ENCODE measurements at regions not wholly inside any gene's neighbourhood (a gene's known extent, or its start where the extent isn't known, plus 50 kb on each side); places are given as distances from the start of the nearest gene placed in this dataset.

- TF ChIP-seq NRF1 (IDR thresholded peaks at IDR 0.05; ENCODE audit: low read depth, low read length) (no peak), POLR2A (IDR thresholded peaks at IDR 0.05; ENCODE audit: control extremely low read depth in 1 of 2, low read depth in 2 of 2, low read length in 2 of 2) (no peak), SP1 (IDR thresholded peaks at IDR 0.05; ENCODE audit: low read depth, low read length) (no peak), FOSL1 (IDR thresholded peaks at IDR 0.05; ENCODE audit: insufficient read depth, low read depth, low read length) (no peak), JUN (IDR thresholded peaks at IDR 0.05; ENCODE audit: low read depth, low read length) (no peak), JUND (IDR thresholded peaks at IDR 0.05; ENCODE audit: low read length) (no peak), CTCF (IDR thresholded peaks at IDR 0.05; ENCODE audit: control extremely low read depth in 1 of 3, insufficient read depth in 1 of 3, low read depth in 1 of 3, low read length in 3 of 3) (no peak), YY1 (IDR thresholded peaks at IDR 0.05; ENCODE audit: low read depth, low read length) (no peak), ZNF274 (IDR thresholded peaks at IDR 0.05; ENCODE audit: borderline replicate concordance, extremely low read depth, low read length) (no peak), POLR2AphosphoS5 (IDR thresholded peaks at IDR 0.05; ENCODE audit: low read depth, low read length) (no peak), RNF2 (IDR thresholded peaks at IDR 0.05; ENCODE audit: borderline replicate concordance, low read depth, low read length, missing control alignments, poor library complexity, severe bottlenecking) (no peak), RAD21 (IDR thresholded peaks at IDR 0.05 in 1 of 2, conservative IDR thresholded peaks at IDR 0.05 in 1 of 2; ENCODE audit: low read depth in 2 of 2, low read length in 2 of 2) (no peak), TAF1 (IDR thresholded peaks at IDR 0.05; ENCODE audit: low read depth, low read length) (no peak)
- TF ChIP-seq, protein P1, sequence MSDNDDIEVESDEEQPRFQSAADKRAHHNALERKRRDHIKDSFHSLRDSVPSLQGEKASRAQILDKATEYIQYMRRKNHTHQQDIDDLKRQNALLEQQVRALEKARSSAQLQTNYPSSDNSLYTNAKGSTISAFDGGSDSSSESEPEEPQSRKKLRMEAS (IDR thresholded peaks at IDR 0.05): no peak
Measured at GRCh38 chr4:14560577-14560976, 441.7 kb upstream of the CPEB2 start.

All from H1 (cell line).